ENCODE measurements at regions not wholly inside any gene's neighbourhood (a gene's known extent, or its start where the extent isn't known, plus 50 kb on each side); places are given as distances from the start of the nearest gene placed in this dataset.

DNA sequence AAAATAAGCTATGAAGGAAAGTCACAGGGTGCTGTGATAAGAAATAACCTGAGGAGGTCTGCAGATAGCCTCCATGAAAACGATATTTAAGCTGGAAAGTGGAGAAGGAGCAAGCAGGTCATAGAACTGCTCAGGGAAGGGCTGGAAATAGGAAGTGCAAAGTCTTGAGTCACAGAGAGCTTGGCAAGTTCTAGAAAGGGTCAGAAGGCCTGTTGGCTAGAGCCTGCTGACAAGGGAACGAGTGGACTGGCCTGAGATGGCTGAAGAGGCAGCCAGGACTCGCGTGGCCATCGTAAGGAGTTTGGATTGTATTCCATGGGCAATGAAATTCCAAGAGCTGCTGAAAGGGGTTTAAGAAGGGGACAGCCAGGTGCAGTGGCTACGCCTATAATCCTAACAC lies 64.7 kb upstream of the IL12A start:
- DNase-seq: no peak

DNA sequence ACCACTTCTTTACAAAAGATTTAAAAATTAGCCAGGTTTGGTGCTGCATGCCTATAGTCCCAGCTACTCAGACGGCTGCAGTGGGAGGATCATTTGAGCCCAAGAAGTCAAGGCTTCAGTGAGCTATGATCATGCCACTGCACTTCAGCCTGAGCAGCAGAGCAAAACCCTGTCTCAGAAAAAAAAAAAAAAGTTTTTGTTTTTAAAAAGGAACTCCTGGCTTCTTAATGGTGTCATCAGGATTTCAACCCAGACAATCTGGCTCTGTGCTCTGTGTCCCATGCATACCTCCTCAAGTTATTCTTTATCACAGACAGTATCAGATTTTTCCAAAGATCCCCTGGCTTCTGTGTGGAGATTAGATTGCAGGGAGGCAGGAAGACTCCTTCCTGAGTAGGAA lies 64.2 kb upstream of the IL12A start:
- no peak for DNase-seq

DNA sequence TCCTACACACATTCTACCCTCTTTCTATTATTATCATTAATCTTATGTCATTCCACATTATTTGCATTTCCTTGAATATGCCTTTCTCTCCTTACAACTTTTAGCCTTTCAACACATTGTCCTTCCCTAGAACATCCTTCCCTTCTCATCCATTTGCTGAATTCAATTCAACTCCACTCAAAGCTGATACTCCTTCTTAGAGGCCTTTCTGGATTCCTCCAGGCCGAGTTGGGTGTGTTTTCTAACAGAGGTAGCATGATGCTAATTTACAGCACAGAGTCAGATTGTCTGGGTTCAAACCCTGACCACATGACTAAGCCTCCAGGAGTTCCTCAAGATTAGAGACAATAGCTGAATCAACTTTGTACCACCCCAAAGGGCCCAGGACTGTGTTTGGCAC lies 63.4 kb upstream of the IL12A start:
- DNase-seq: no peak

DNA sequence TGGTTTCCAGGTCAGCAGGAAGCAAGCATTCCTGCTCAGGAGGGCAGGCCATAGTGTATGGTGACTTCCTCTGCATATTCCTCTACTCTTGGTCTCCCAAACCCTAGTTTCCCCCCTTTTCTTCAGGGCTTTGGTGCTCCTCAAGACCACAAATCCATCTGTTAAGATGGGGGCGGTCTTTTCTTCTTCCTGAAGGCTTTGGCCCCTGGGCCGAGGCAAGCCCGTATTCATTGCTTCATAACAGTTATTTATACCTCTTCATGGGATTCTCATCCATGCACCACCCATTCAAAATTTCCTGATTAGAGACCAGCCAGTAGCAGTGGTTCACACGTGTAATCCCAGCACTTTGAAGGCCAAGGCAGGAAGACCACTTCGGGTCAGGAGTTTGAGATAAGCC lies 62.1 kb upstream of the IL12A start:
- no peak for DNase-seq

DNA sequence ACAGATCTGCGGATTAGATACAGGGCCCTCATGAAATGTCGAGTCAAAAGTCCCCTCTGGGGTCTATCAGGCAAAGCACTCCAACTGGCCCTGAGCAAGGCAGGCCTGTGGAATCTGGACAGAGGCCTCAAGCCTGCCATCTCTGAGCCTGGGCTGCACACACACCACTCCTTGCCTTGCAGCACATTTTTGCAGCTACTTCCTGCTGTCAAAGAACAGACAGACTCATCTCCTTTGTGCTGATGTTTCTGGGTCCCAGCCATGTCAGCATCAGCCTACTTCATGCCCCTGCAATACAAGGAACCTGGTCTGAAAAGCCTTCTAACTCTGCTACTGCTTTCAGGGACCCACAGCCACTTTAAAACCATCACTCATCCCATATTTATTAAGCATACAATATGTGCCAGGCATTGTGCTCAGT lies 60.6 kb upstream of the IL12A start:
- no peak for DNase-seq

DNA sequence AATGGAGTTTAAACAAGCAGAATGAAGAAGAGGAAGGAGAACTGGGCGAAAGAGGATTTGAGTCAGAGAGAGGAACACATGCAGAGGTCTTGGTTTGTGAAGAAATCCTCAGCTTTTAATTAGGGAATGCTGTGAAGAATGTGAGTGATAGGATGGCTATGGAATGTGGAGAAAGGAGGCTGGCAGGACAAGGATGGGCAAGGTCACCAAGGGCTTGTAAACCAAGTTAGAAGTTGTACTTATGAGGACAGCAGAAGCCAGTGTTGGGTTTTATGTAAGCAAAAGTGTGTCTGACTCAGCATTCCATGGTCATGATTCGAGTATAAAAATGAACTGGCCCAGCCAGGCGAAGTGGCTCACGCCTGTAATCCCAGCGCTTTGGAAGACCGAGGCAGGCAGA lies 60.0 kb upstream of the IL12A start:
- no peak for DNase-seq

DNA sequence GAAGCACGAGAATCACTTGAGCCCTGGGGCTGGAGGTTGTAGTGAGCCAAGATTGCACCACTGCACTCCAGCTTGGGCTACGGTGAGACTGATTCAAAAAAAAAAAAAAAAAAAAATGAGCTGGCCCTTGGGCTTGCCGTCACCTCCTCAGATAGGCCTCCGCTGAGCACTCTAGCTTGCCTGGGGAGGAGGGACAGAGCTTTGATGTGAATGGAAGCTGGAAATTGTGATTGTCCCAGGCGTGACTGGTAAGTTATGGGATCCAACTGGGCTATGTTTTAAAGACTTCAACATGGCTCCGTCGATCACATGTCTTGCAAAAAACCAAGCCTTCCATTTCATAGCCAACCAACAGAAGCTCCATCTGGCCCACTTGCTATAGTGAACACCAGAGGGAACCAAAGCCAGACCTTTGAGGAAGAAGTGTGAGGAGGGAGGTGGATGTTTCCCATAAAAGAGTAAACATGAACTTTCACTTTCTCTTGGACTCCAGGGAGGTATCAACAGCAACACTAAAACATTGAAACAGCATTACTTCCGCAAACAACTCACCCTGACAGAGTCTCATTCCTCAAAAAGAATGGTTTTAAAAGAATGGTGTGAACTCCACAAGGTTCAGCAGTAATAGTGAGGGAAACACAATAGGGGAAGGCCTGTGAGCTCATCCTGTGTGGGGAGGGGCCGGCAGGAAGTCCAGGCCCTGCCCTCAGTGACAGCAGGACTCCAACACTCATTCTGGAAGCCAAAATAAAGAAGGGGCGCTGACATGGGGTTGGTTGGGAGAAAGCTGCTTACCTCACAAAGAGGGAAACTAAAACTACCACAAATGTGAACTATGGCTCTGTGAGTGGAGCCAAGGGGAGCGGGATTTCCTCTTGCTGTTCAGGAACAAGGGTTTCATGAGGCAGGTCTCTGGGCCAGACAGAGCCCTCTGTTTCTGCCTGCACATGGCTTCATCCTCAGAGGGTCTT lies 59.2 kb upstream of the IL12A start:
- peak; percentile 4 for DNase-seq

DNA sequence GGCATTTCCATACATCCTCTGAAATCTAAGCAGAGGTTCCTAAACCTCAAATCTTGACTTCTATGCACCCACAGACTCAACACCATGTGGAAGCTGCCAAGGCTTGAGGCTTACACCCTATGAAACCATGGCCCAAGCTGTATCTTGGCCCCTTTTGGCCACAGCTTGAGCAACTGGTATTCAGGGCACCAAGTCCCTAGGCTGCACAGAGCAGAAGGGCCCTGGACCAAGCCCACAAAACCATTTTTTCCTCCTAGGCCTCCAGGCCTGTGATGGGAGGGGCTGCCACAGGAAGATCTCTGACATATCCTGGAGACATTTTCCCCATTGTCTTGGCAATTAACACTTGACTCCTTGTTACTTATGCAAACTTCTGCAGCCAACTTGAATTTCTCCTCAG lies 54.4 kb upstream of the IL12A start:
- DNase-seq: no peak

DNA sequence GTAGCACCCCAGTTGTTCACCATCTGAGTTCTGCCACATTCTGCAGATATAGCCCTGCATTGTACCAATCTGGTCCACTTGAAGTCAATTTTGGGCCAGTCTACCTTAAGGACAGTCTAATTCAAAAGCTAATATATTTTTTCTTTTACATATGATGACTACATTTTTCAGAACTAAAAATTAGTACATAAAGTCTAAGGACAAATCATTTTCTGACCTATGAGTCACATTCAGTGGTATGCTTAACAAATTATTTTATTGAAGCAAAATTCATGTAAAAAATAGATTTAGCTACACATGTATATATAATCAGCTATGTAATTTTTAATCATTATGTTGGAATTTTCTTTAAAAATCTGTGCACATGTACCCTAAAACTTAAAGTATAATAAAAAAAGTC lies 52.1 kb upstream of the IL12A start:
- DNase-seq: no peak

DNA sequence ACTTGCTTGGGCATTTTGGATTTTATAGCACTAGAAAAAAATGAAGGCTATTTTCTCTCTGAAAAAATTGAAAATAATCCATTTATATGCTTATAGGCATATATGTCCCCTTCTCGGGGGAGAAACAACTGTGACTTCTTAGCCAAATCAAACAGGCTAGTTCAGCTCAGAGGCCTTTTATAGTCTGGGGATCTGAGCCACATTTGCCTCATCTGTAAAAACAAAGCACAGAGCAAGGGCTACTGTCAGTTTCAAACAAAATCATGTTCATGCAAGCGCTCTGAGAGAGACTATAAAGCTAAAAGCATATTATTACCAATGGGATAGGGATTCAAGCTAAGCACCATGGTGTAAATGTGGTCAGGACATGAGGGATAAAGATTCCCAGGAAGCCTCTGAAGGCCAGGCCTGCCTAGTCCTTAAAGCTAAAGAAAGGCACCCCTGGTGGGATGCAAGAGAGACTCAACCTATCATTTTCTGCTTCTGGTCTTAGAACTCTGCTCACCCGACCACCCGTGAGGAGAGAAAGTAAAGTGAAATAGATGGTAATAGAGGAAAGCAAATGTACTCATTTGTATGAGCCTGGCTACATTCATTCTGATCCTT lies 51.0 kb upstream of the IL12A start:
- DNase-seq: no peak

DNA sequence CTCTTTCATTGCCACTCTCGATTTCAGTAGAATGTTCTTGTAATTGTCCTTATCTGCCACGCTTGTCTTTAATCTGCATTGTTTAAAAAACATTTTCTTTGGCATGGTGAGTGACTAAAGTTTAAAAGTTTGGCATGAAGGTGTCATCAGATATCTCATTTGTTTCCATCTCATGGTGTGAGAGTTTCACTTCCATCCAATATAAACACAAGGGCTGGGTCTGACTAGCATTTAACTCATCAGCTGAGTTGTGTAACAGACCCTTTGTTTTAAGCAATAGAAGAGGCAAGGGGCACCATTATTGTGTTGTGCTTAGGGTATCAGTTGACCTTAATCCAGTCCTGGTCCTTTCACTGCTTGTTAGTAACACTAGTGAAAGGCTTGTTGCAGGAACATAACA lies 49.9 kb upstream of the IL12A start:
- no peak for DNase-seq
